Retinal pigment epithelial cell (primary cell): ENCODE measurements at regions not wholly inside any gene's neighbourhood (a gene's known extent, or its start where the extent isn't known, plus 50 kb on each side); places are given as distances from the start of the nearest gene placed in this dataset.

ENCODE experiments used
- DNase-seq: peaks from one replicate; pipeline ENCODE4 v3.0.0-alpha.2; 2010; ENCODE audit warnings: low read depth
- H3K4me3 ChIP-seq: 2 replicates; pipeline ENCODE4 v1.5.1; 2011; ENCODE audit warnings: mild to moderate bottlenecking, low read length, control low read depth, moderate library complexity
- TF ChIP-seq, protein P1 (sequence below): conservative IDR thresholded peaks from 2 replicates; pipeline ENCODE4 v1.5.1; 2011; ENCODE audit warnings: low read depth, low read length, control low read depth, inconsistent platforms

DNA sequence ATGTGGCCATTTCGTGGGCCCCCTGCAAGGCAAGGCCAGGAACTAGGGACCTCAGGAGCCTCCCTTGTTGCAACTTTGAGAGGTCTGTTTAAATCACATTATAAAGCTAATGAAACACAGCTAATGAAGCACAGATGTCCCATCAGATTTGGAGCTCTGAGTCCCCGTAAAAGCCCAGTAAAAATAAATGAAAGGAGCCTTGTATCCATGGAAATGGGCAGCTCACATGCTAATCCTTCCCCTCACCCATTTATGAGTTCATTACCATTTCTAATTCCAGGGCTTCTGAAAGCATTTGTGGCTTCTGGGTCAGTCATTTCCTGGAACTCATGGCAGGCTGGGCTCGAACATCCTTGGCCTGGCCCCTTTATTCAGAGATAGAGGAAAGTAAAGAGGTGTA, 274.8 kb downstream of the SS18 start:
- TF ChIP-seq, protein P1, sequence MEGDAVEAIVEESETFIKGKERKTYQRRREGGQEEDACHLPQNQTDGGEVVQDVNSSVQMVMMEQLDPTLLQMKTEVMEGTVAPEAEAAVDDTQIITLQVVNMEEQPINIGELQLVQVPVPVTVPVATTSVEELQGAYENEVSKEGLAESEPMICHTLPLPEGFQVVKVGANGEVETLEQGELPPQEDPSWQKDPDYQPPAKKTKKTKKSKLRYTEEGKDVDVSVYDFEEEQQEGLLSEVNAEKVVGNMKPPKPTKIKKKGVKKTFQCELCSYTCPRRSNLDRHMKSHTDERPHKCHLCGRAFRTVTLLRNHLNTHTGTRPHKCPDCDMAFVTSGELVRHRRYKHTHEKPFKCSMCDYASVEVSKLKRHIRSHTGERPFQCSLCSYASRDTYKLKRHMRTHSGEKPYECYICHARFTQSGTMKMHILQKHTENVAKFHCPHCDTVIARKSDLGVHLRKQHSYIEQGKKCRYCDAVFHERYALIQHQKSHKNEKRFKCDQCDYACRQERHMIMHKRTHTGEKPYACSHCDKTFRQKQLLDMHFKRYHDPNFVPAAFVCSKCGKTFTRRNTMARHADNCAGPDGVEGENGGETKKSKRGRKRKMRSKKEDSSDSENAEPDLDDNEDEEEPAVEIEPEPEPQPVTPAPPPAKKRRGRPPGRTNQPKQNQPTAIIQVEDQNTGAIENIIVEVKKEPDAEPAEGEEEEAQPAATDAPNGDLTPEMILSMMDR, result no peak
- DNase-seq, result no peak
- H3K4me3 ChIP-seq, result no peak overlapping the region

DNA sequence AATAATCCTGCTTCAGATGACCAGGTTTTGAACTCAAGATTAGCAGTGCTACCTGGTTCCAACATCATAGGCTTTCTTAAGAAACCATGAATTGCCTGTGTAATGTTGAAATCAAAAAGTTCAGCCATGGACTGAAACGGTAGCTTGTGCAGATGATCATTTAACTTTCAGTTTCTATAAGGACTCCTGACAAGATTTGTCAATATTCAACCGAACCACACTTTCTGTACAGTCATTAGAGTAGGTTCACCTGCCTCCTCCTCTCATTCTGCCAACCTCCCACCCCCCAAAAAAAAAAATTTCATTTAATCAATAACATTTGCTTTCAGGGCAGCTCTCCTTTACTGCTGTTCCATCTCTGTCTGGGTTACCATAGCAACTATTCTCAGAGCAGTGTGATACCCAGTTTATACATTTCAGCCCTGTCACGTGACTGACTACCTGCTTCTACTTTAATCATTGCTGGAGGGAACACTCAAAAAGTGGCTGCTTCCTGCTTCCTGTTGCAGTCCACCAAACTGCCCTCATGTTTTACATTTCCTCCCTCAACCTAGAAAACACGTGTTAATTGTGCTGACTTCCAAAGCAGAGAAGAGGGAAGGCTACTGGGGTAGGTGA, 275.5 kb downstream of the SS18 start:
- TF ChIP-seq, protein P1, result no peak
- no peak for DNase-seq
- no peak overlapping the region for H3K4me3 ChIP-seq

DNA sequence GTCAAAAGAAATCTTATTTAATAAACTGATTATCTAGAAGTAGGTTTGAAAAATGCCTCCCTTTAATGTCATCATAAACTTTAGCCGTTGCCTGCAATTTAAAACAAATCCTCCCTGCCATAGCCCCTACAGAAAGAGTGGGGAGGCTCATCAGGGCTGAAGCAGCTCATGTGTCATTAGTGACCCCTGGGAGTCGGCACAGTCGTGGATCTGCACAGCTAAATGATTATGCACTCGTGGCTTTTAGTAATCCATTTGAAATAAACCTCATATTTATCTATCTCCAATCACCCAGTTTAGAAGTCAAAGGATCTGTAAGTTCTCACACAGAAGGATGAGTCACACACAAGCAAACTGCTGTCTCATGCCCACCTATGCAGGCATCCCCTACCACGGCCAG, 277.3 kb downstream of the SS18 start:
- no peak overlapping the region for H3K4me3 ChIP-seq
- no peak for DNase-seq
- TF ChIP-seq, protein P1, result no peak

DNA sequence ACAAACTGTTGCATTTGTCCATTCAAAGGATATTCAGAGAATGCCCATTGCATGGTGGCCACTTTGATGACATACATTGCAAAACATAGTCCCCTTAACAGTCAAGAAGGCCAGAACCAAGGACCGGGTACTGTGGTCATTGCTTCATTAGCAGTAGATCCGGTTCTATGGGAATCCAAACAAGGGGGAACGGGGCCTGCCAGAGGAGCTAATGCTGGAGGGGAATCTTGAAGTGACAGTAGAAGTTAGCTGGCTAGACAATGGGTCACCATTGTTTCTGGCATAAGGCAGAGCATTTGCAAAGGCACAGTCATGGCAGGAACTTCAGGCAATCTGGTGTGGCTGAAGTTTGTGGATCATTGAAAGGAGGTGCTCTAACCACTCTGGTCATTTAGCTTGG, 279.7 kb downstream of the SS18 start:
- no peak overlapping the region for H3K4me3 ChIP-seq
- no peak for DNase-seq
- TF ChIP-seq, protein P1, result no peak

DNA sequence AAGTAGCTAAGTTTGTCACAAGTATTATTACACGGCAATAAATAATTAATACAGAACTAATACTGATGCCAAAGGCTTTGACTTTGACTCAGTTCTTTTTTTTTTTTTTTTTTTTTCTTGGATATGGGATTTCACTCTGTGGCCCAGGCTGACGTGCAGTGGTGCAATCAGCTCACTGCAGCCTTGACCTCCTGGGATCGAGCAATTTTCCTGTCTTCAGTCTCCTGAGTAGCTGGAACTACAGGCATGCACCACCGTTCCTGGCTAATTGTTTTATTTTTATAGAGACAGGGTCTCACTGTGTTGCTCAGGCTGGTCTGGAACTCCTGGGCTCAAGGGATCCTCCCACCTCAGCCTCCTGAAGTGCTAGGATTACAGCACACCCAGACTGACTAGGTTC, 284.5 kb downstream of the SS18 start:
- no peak for DNase-seq
- TF ChIP-seq, protein P1, result no peak
- no peak overlapping the region for H3K4me3 ChIP-seq

DNA sequence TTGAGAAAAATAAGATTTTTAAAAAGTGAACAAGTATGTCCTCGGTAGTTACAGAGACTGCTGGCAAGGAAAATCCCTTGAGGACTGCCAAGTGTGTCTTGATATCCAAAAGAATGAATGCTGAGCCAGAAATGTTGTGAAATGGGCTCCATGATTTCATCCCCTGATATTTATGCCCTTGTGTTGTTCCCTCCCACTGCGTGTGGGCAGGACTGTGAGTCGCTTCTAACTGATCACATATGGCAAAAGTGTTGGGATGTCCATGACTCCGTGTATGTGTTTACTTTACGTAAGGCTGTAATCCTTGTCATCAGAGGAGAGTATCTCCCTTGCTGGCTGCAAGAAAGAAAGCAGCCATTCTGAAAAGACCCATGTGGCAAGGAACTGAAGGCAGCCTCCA, 285.1 kb downstream of the SS18 start:
- no peak for DNase-seq
- TF ChIP-seq, protein P1, result no peak
- H3K4me3 ChIP-seq, result no peak overlapping the region

DNA sequence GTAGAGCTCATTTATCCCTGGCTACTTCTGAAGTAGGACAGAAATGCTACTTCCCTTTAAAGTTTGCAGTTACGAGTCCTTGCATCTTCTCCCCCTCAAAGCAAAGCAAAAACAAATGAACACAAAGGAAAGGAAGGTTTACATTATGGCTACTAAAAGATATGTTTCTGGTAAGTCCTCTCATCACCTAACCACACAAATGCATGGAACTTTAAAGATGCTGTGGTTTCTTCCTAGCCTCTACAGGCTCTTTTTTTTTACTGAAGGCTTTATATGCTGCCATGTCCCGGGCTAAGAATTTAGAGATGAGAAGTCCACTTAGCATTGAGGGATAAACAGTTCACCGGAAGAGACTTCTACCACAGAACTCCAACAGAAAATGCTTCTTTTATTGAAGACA, 291.2 kb downstream of the SS18 start:
- DNase-seq, result no peak
- TF ChIP-seq, protein P1, result no peak
- H3K4me3 ChIP-seq, result no peak overlapping the region
